ENCODE measurements at regions not wholly inside any gene's neighbourhood (a gene's known extent, or its start where the extent isn't known, plus 50 kb on each side); places are given as distances from the start of the nearest gene placed in this dataset.
"Not testable (repeated sequence)": the region's sequence is repeated elsewhere in the genome, so short reads cannot be mapped to it uniquely, and the experiment has no call there.

- intact Hi-C loops (cut with micrococcal nuclease; ENCODE audit: unreplicated experiment) = no loop called here
- DNase-seq (ENCODE audit: low spot score) = no peak
- H3K4me1 ChIP-seq (ENCODE audit: insufficient read depth, low read length, poor library complexity, severe bottlenecking) = no peaks in the 10 kb centered on the region
- H3K27me3 ChIP-seq (replicated peaks; ENCODE audit: insufficient read depth, low read depth, low read length, poor library complexity) = peaks cover 44% of the 10 kb centered on the region
- CTCF ChIA-PET = no interaction called here
- POLR2A ChIA-PET (ENCODE audit: low non-redundant PET) = no interaction called here
- H3K9me3 ChIP-seq (ENCODE audit: low read depth, low read length, poor library complexity, severe bottlenecking) = no peaks in the 10 kb centered on the region
- no peak overlapping the region for H3K27ac ChIP-seq (ENCODE audit: low read depth, low read length, poor library complexity, severe bottlenecking)
- TF ChIP-seq EZH2 (IDR thresholded peaks at IDR 0.05; ENCODE audit: borderline replicate concordance, low read depth, low read length, poor library complexity, severe bottlenecking) (no peak), CTCF (conservative IDR thresholded peaks at IDR 0.05; ENCODE audit: low read depth, low read length) (no peak)
- BruUV-seq (replicated peaks) = no TSS peak
- H3K36me3 ChIP-seq (ENCODE audit: insufficient read depth, low read length, poor library complexity, severe bottlenecking) = no peaks in the 10 kb centered on the region
- no peak overlapping the region for H3K4me3 ChIP-seq (ENCODE audit: low read depth, low read length, poor library complexity, severe bottlenecking)
These were observed 160.8 kb upstream of the STK26 start for GRCh38 chrX:131862321-131862720.

GRCh38 chrX:131869182-131869581 lies 153.9 kb upstream of the STK26 start:
- TF ChIP-seq CTCF (conservative IDR thresholded peaks at IDR 0.05; ENCODE audit: low read depth, low read length) (no peak), EZH2 (IDR thresholded peaks at IDR 0.05; ENCODE audit: borderline replicate concordance, low read depth, low read length, poor library complexity, severe bottlenecking) (no peak)
- DNase-seq (ENCODE audit: low spot score) = no peak
- intact Hi-C loops (cut with micrococcal nuclease; ENCODE audit: unreplicated experiment) = no loop called here
- ChIA-PET POLR2A (ENCODE audit: low non-redundant PET) (no interaction called here), CTCF (no interaction called here)
- no peak overlapping the region for H3K27ac ChIP-seq (ENCODE audit: low read depth, low read length, poor library complexity, severe bottlenecking)
- peaks cover 22% of the 10 kb centered on the region for H3K27me3 ChIP-seq (replicated peaks; ENCODE audit: insufficient read depth, low read depth, low read length, poor library complexity)
- H3K4me3 ChIP-seq (ENCODE audit: low read depth, low read length, poor library complexity, severe bottlenecking) = no peak overlapping the region
- no peaks in the 10 kb centered on the region for H3K4me1 ChIP-seq (ENCODE audit: insufficient read depth, low read length, poor library complexity, severe bottlenecking)
- H3K36me3 ChIP-seq (ENCODE audit: insufficient read depth, low read length, poor library complexity, severe bottlenecking) = no peaks in the 10 kb centered on the region
- H3K9me3 ChIP-seq (ENCODE audit: low read depth, low read length, poor library complexity, severe bottlenecking) = no peaks in the 10 kb centered on the region
- no TSS peak for BruUV-seq (replicated peaks)

- H3K36me3 ChIP-seq (ENCODE audit: insufficient read depth, low read length, poor library complexity, severe bottlenecking) = no peaks in the 10 kb centered on the region
- H3K27me3 ChIP-seq (replicated peaks; ENCODE audit: insufficient read depth, low read depth, low read length, poor library complexity) = peaks cover 8% of the 10 kb centered on the region
- no peaks in the 10 kb centered on the region for H3K9me3 ChIP-seq (ENCODE audit: low read depth, low read length, poor library complexity, severe bottlenecking)
- BruUV-seq (replicated peaks) = no TSS peak
- CTCF ChIA-PET = no interaction called here
- intact Hi-C loops (cut with micrococcal nuclease; ENCODE audit: unreplicated experiment) = no loop called here
- no peak overlapping the region for H3K4me3 ChIP-seq (ENCODE audit: low read depth, low read length, poor library complexity, severe bottlenecking)
- H3K27ac ChIP-seq (ENCODE audit: low read depth, low read length, poor library complexity, severe bottlenecking) = no peak overlapping the region
- no peaks in the 10 kb centered on the region for H3K4me1 ChIP-seq (ENCODE audit: insufficient read depth, low read length, poor library complexity, severe bottlenecking)
- DNase-seq (ENCODE audit: low spot score) = no peak
- TF ChIP-seq EZH2 (IDR thresholded peaks at IDR 0.05; ENCODE audit: borderline replicate concordance, low read depth, low read length, poor library complexity, severe bottlenecking) (no peak), CTCF (conservative IDR thresholded peaks at IDR 0.05; ENCODE audit: low read depth, low read length) (no peak)
- POLR2A ChIA-PET (ENCODE audit: low non-redundant PET) = no interaction called here
These were observed 148.8 kb upstream of the STK26 start for GRCh38 chrX:131874300-131874699.

- intact Hi-C loops (cut with micrococcal nuclease; ENCODE audit: unreplicated experiment); H3K4me3 ChIP-seq (ENCODE audit: low read depth, low read length, poor library complexity, severe bottlenecking); DNase-seq (ENCODE audit: low spot score); H3K9me3 ChIP-seq (ENCODE audit: low read depth, low read length, poor library complexity, severe bottlenecking); H3K27me3 ChIP-seq (replicated peaks; ENCODE audit: insufficient read depth, low read depth, low read length, poor library complexity); BruUV-seq (replicated peaks); POLR2A ChIA-PET (ENCODE audit: low non-redundant PET); CTCF ChIA-PET; H3K4me1 ChIP-seq (ENCODE audit: insufficient read depth, low read length, poor library complexity, severe bottlenecking); H3K36me3 ChIP-seq (ENCODE audit: insufficient read depth, low read length, poor library complexity, severe bottlenecking); H3K27ac ChIP-seq (ENCODE audit: low read depth, low read length, poor library complexity, severe bottlenecking): not testable (repeated sequence)
These were observed 147.3 kb upstream of the STK26 start for GRCh38 chrX:131875827-131876226.
